ENCODE measurements at regions not wholly inside any gene's neighbourhood (a gene's known extent, or its start where the extent isn't known, plus 50 kb on each side); places are given as distances from the start of the nearest gene placed in this dataset.

- H3K9me3 Mint-ChIP-seq (ENCODE audit: unreplicated experiment) = peaks cover 12% of the 10 kb centered on the region
- no peak overlapping the region for H3K9ac ChIP-seq (ENCODE audit: low read length)
- FAIRE-seq (no peak), DNase-seq (ENCODE audit: low read depth) (no peak)
- TF ChIP-seq EZH2 (IDR thresholded peaks at IDR 0.05; ENCODE audit: insufficient read depth, low read length) = no peak
- TF ChIP-seq, protein P1, sequence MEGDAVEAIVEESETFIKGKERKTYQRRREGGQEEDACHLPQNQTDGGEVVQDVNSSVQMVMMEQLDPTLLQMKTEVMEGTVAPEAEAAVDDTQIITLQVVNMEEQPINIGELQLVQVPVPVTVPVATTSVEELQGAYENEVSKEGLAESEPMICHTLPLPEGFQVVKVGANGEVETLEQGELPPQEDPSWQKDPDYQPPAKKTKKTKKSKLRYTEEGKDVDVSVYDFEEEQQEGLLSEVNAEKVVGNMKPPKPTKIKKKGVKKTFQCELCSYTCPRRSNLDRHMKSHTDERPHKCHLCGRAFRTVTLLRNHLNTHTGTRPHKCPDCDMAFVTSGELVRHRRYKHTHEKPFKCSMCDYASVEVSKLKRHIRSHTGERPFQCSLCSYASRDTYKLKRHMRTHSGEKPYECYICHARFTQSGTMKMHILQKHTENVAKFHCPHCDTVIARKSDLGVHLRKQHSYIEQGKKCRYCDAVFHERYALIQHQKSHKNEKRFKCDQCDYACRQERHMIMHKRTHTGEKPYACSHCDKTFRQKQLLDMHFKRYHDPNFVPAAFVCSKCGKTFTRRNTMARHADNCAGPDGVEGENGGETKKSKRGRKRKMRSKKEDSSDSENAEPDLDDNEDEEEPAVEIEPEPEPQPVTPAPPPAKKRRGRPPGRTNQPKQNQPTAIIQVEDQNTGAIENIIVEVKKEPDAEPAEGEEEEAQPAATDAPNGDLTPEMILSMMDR (IDR thresholded peaks at IDR 0.05; ENCODE audit: insufficient read depth, low read depth, low read length) = no peak
- H4K20me1 ChIP-seq (ENCODE audit: insufficient read depth, low read length) = no peaks in the 10 kb centered on the region
- H3K27me3 ChIP-seq (ENCODE audit: insufficient read depth, low read length) = no peaks in the 10 kb centered on the region
- no peak overlapping the region for H3K27ac Mint-ChIP-seq (ENCODE audit: unreplicated experiment)
- H3K4me3 Mint-ChIP-seq (ENCODE audit: unreplicated experiment) = no peak overlapping the region
- no peaks in the 10 kb centered on the region for H3K79me2 ChIP-seq (ENCODE audit: insufficient read depth, low read length)
- H3K27ac ChIP-seq (ENCODE audit: low read depth, low read length) = no peak overlapping the region
- H3K4me3 ChIP-seq (ENCODE audit: insufficient read depth, low read depth, low read length) = no peak overlapping the region
- H3K4me2 ChIP-seq (ENCODE audit: low read length) = no peak overlapping the region
- H3K4me1 ChIP-seq (ENCODE audit: insufficient read depth, low read length) = no peaks in the 10 kb centered on the region
- H3K9me3 ChIP-seq (ENCODE audit: insufficient read depth, low read depth, low read length) = peaks cover 4% of the 10 kb centered on the region
- H3K4me1 Mint-ChIP-seq (ENCODE audit: low read depth, unreplicated experiment) = no peaks in the 10 kb centered on the region
- H3K27me3 Mint-ChIP-seq (ENCODE audit: low read depth, unreplicated experiment) = no peaks in the 10 kb centered on the region
- H3K36me3 Mint-ChIP-seq (ENCODE audit: low read depth, unreplicated experiment) = no peaks in the 10 kb centered on the region
- H3K36me3 ChIP-seq (ENCODE audit: insufficient read depth, low read length) = no peaks in the 10 kb centered on the region
- H2AFZ ChIP-seq (ENCODE audit: low read depth, low read length) = no peak overlapping the region
Measured at GRCh38 chr11:106218106-106218505, 140.6 kb downstream of the AASDHPPT start.

DNA sequence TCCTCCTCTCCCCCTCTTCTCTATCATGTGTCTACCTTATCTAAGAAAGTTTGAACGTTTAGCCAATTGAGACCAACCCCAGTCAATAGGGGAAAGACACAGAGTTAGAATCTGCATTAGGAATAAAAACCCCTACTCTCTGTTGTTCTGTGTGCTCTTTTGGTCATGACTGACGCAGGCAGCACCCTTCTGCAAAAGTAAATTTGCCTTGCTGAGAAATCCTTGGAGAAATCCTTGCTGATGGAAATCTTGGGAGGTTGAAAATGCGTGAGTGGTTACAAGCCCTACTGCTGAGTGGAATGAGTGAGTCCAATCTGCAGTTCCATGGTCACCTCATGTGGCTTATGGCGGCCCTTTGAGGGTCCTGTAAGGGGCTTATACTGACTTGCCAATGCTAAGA, 145.2 kb downstream of the AASDHPPT start:
- Mint-ChIP-seq H3K36me3 (ENCODE audit: low read depth, unreplicated experiment) (no peaks in the 10 kb centered on the region), H3K4me1 (ENCODE audit: low read depth, unreplicated experiment) (no peaks in the 10 kb centered on the region), H3K27ac (ENCODE audit: unreplicated experiment) (no peak overlapping the region), H3K4me3 (ENCODE audit: unreplicated experiment) (no peak overlapping the region), H3K9me3 (ENCODE audit: unreplicated experiment) (peaks cover 19% of the 10 kb centered on the region), H3K27me3 (ENCODE audit: low read depth, unreplicated experiment) (no peaks in the 10 kb centered on the region)
- Histone ChIP-seq H3K4me2 (ENCODE audit: low read length) (no peak overlapping the region), H4K20me1 (ENCODE audit: insufficient read depth, low read length) (no peaks in the 10 kb centered on the region), H3K36me3 (ENCODE audit: insufficient read depth, low read length) (no peaks in the 10 kb centered on the region), H3K27ac (ENCODE audit: low read depth, low read length) (no peak overlapping the region), H3K9ac (ENCODE audit: low read length) (no peak overlapping the region), H3K9me3 (ENCODE audit: insufficient read depth, low read depth, low read length) (peaks cover 11% of the 10 kb centered on the region), H3K4me3 (ENCODE audit: insufficient read depth, low read depth, low read length) (no peak overlapping the region), H3K27me3 (ENCODE audit: insufficient read depth, low read length) (no peaks in the 10 kb centered on the region), H2AFZ (ENCODE audit: low read depth, low read length) (no peak overlapping the region), H3K4me1 (ENCODE audit: insufficient read depth, low read length) (no peaks in the 10 kb centered on the region), H3K79me2 (ENCODE audit: insufficient read depth, low read length) (no peaks in the 10 kb centered on the region)
- peak; percentile 22 for DNase-seq (ENCODE audit: low read depth)
- no peak for FAIRE-seq
- TF ChIP-seq EZH2 (IDR thresholded peaks at IDR 0.05; ENCODE audit: insufficient read depth, low read length) = no peak
- TF ChIP-seq, protein P1 (IDR thresholded peaks at IDR 0.05; ENCODE audit: insufficient read depth, low read depth, low read length) = no peak

DNA sequence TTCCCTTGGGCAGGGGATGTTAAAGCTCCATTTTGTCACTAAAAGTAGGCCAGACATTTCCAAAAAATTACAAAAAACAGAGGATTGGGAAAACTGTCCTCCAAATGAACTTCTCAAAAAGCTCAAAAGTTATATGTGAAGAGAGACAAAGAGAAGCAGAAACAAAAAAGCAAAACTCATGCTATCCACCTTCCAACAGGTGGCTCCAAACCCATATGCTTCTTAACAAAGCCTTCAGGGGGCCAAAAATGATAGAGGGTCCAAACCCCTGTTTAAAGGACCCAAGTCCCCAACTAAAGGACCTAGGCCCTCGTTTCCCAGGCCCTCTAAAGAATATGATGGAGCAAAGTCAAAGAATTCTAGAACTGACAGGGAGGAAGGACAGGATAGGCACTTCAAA, 146.7 kb downstream of the AASDHPPT start:
- Histone ChIP-seq H3K79me2 (ENCODE audit: insufficient read depth, low read length) (no peaks in the 10 kb centered on the region), H3K4me3 (ENCODE audit: insufficient read depth, low read depth, low read length) (no peak overlapping the region), H3K4me1 (ENCODE audit: insufficient read depth, low read length) (no peaks in the 10 kb centered on the region), H4K20me1 (ENCODE audit: insufficient read depth, low read length) (no peaks in the 10 kb centered on the region), H3K36me3 (ENCODE audit: insufficient read depth, low read length) (no peaks in the 10 kb centered on the region), H3K4me2 (ENCODE audit: low read length) (no peak overlapping the region), H3K27ac (ENCODE audit: low read depth, low read length) (no peak overlapping the region), H3K9me3 (ENCODE audit: insufficient read depth, low read depth, low read length) (peaks cover 11% of the 10 kb centered on the region), H2AFZ (ENCODE audit: low read depth, low read length) (no peak overlapping the region), H3K27me3 (ENCODE audit: insufficient read depth, low read length) (no peaks in the 10 kb centered on the region), H3K9ac (ENCODE audit: low read length) (no peak overlapping the region)
- no peaks in the 10 kb centered on the region for H3K27me3 Mint-ChIP-seq (ENCODE audit: low read depth, unreplicated experiment)
- H3K4me3 Mint-ChIP-seq (ENCODE audit: unreplicated experiment) = no peak overlapping the region
- FAIRE-seq = no peak
- no peaks in the 10 kb centered on the region for H3K36me3 Mint-ChIP-seq (ENCODE audit: low read depth, unreplicated experiment)
- peaks cover 23% of the 10 kb centered on the region for H3K9me3 Mint-ChIP-seq (ENCODE audit: unreplicated experiment)
- no peak for DNase-seq (ENCODE audit: low read depth)
- TF ChIP-seq, protein P1 (IDR thresholded peaks at IDR 0.05; ENCODE audit: insufficient read depth, low read depth, low read length) = no peak
- no peak for TF ChIP-seq EZH2 (IDR thresholded peaks at IDR 0.05; ENCODE audit: insufficient read depth, low read length)
- no peaks in the 10 kb centered on the region for H3K4me1 Mint-ChIP-seq (ENCODE audit: low read depth, unreplicated experiment)
- no peak overlapping the region for H3K27ac Mint-ChIP-seq (ENCODE audit: unreplicated experiment)

All from astrocyte (in vitro differentiated cells and primary cell).